ENCODE measurements at regions not wholly inside any gene's neighbourhood (a gene's known extent, or its start where the extent isn't known, plus 50 kb on each side); places are given as distances from the start of the nearest gene placed in this dataset.

GRCh38 chr5:167243463-167243862, 1048.0 kb upstream of the WWC1 start:
- DNase-seq (ENCODE audit: extremely low read depth, low read depth, low spot score), result no peak

- no peak for DNase-seq (ENCODE audit: extremely low read depth, low read depth, low spot score)
Observed at GRCh38 chr5:167244583-167244982, 1046.9 kb upstream of the WWC1 start.

- no peak for DNase-seq (ENCODE audit: extremely low read depth, low read depth, low spot score)
Observed at GRCh38 chr5:167245868-167246267, 1045.6 kb upstream of the WWC1 start.

GRCh38 chr5:167247816-167248215, 1043.6 kb upstream of the WWC1 start:
- DNase-seq (ENCODE audit: extremely low read depth, low read depth, low spot score), result no peak

- no peak for DNase-seq (ENCODE audit: extremely low read depth, low read depth, low spot score)
Observed at GRCh38 chr5:167248257-167248656, 1043.2 kb upstream of the WWC1 start.

- no peak for DNase-seq (ENCODE audit: extremely low read depth, low read depth, low spot score)
Observed at GRCh38 chr5:167250996-167251395, 1040.4 kb upstream of the WWC1 start.

- DNase-seq (ENCODE audit: extremely low read depth, low read depth, low spot score), result no peak
Observed at GRCh38 chr5:167254132-167254531, 1037.3 kb upstream of the WWC1 start.

GRCh38 chr5:167255926-167256325, 1035.5 kb upstream of the WWC1 start:
- no peak for DNase-seq (ENCODE audit: extremely low read depth, low read depth, low spot score)

GRCh38 chr5:167259806-167260205, 1031.6 kb upstream of the WWC1 start:
- DNase-seq (ENCODE audit: extremely low read depth, low read depth, low spot score), result no peak

- no peak for DNase-seq (ENCODE audit: extremely low read depth, low read depth, low spot score)
Observed at GRCh38 chr5:167261309-167262100, 1029.9 kb upstream of the WWC1 start.

- no peak for DNase-seq (ENCODE audit: extremely low read depth, low read depth, low spot score)
Observed at GRCh38 chr5:167263185-167263584, 1028.3 kb upstream of the WWC1 start.

GRCh38 chr5:167264348-167264747, 1027.1 kb upstream of the WWC1 start:
- DNase-seq (ENCODE audit: extremely low read depth, low read depth, low spot score), result no peak

GRCh38 chr5:167268337-167268736, 1023.1 kb upstream of the WWC1 start:
- no peak for DNase-seq (ENCODE audit: extremely low read depth, low read depth, low spot score)

- DNase-seq (ENCODE audit: extremely low read depth, low read depth, low spot score), result no peak
Observed at GRCh38 chr5:167269146-167269545, 1022.3 kb upstream of the WWC1 start.

- DNase-seq (ENCODE audit: extremely low read depth, low read depth, low spot score), result no peak
Observed at GRCh38 chr5:167271081-167271480, 1020.4 kb upstream of the WWC1 start.

GRCh38 chr5:167271511-167271910, 1019.9 kb upstream of the WWC1 start:
- DNase-seq (ENCODE audit: extremely low read depth, low read depth, low spot score), result no peak

- no peak for DNase-seq (ENCODE audit: extremely low read depth, low read depth, low spot score)
Observed at GRCh38 chr5:167280111-167280510, 1011.3 kb upstream of the WWC1 start.

- DNase-seq (ENCODE audit: extremely low read depth, low read depth, low spot score), result no peak
Observed at GRCh38 chr5:167281925-167282324, 1009.5 kb upstream of the WWC1 start.

GRCh38 chr5:167283691-167284090, 1007.8 kb upstream of the WWC1 start:
- DNase-seq (ENCODE audit: extremely low read depth, low read depth, low spot score), result no peak

GRCh38 chr5:167284222-167284890, 1007.1 kb upstream of the WWC1 start:
- no peak for DNase-seq (ENCODE audit: extremely low read depth, low read depth, low spot score)

GRCh38 chr5:167285591-167285990, 1005.9 kb upstream of the WWC1 start:
- DNase-seq (ENCODE audit: extremely low read depth, low read depth, low spot score), result no peak

- no peak for DNase-seq (ENCODE audit: extremely low read depth, low read depth, low spot score)
Observed at GRCh38 chr5:167286891-167287290, 1004.6 kb upstream of the WWC1 start.
